Body of pancreas (tissue), 4 donors: ENCODE measurements at regions not wholly inside any gene's neighbourhood (a gene's known extent, or its start where the extent isn't known, plus 50 kb on each side); places are given as distances from the start of the nearest gene placed in this dataset.

Experiments used
- ATAC-seq: fragments of 150-250 bp; one replicate; pipeline ENCODE4 v1.9.1; 2016
- DNase-seq, 4 donors: peaks; one replicate each; pipeline ENCODE4 v3.0.0-alpha.2; 2019
- H3K27ac ChIP-seq, 4 donors: fragments of 200-600 bp; sonication (generic); 1 replicate in 3 of 4; 2 replicates in 1 of 4; pipeline versions ENCODE4 v1.5.1 to v1.6.1; 2016 to 2019; ENCODE audit warnings: mild to moderate bottlenecking in 1 of 4, mixed read lengths in 1 of 4, moderate library complexity in 1 of 4
- H3K27me3 ChIP-seq, 2 donors: fragments of 200-600 bp; sonication (generic); one replicate each; pipeline ENCODE4 v1.6.0; 2016; ENCODE audit warnings: mild to moderate bottlenecking in 1 of 2
- H3K36me3 ChIP-seq, 2 donors: fragments of 200-600 bp; sonication (generic); replicated peaks in 1 of 2; 2 replicates each; pipeline ENCODE4 v1.5.1; 2016; ENCODE audit warnings: low read depth in 2 of 2; ENCODE audit not compliant: insufficient read depth in 1 of 2
- H3K4me1 ChIP-seq: fragments of 200-600 bp; sonication (generic); one replicate; pipeline ENCODE4 v1.6.0; 2016
- H3K4me3 ChIP-seq, 2 donors: fragments of 200-600 bp; sonication (generic); 1 replicate in 1 of 2; 2 replicates in 1 of 2; pipeline ENCODE4 v1.5.1; 2016 to 2019
- H3K9me3 ChIP-seq, 3 donors: fragments of 200-600 bp; sonication (generic); 1 replicate in 2 of 3; 2 replicates in 1 of 3; pipeline ENCODE4 v1.5.1; 2016
- CTCF ChIP-seq, 7 experiments: fragments of 450-650 bp in 4 of 7; fragments of 200-600 bp in 3 of 7; sonication (generic) in 3 of 7; IDR thresholded peaks; one replicate each; pipeline ENCODE4 v1.5.1; 2016 to 2019; ENCODE audit warnings: antibody characterized with exemption in 7 of 7
- POLR2A ChIP-seq, 3 donors: fragments of 450-650 bp; IDR thresholded peaks; one replicate each; pipeline ENCODE4 v1.6.1; 2016; ENCODE audit warnings: antibody characterized with exemption in 3 of 3, mild to moderate bottlenecking in 2 of 3
- WGBS, 2 donors: methylation state at CpG; one replicate each; pipeline ENCODE4 v1.1.5; 2017; 5-methylcytosine and 5-hydroxymethylcytosine counted together
- intact Hi-C: fragments of 100-400 bp; cut with DNase I; formaldehyde crosslinking; loops from one replicate; pipeline ENCODE4 v1.15.1; 2023

GRCh38 chr4:23041501-23041900, 348.8 kb downstream of the GBA3 start:
- Histone ChIP-seq H3K27me3 (no peaks in the 10 kb centered on the region), H3K27ac (no peak overlapping the region), H3K36me3 (no peaks in the 10 kb centered on the region), H3K4me3 (no peak overlapping the region), H3K4me1 (no peaks in the 10 kb centered on the region), H3K9me3 (no peaks in the 10 kb centered on the region)
- DNase-seq (no peak), ATAC-seq (no peak)
- intact Hi-C loops, result no loop called here
- TF ChIP-seq CTCF (IDR thresholded peaks at IDR 0.05), result no peak
- no peak for TF ChIP-seq POLR2A (IDR thresholded peaks at IDR 0.05)

GRCh38 chr4:23040539-23040938, 347.8 kb downstream of the GBA3 start:
- no peaks in the 10 kb centered on the region for H3K27me3 ChIP-seq
- no peaks in the 10 kb centered on the region for H3K36me3 ChIP-seq
- no peak overlapping the region for H3K27ac ChIP-seq
- no peaks in the 10 kb centered on the region for H3K9me3 ChIP-seq
- no peak for ATAC-seq
- no peak overlapping the region for H3K4me3 ChIP-seq
- no peaks in the 10 kb centered on the region for H3K4me1 ChIP-seq
- intact Hi-C loops, result no loop called here
- 78 to 93% methylated on average over 1 of the region's 1 CpG for WGBS, 2 donors
- no peak for TF ChIP-seq POLR2A (IDR thresholded peaks at IDR 0.05)
- TF ChIP-seq CTCF (IDR thresholded peaks at IDR 0.05), result no peak
- DNase-seq, result no peak

- no peak for TF ChIP-seq CTCF (IDR thresholded peaks at IDR 0.05)
- no peak for TF ChIP-seq POLR2A (IDR thresholded peaks at IDR 0.05)
- H3K9me3 ChIP-seq, result no peaks in the 10 kb centered on the region
- intact Hi-C loops, result no loop called here
- no peaks in the 10 kb centered on the region for H3K27me3 ChIP-seq
- DNase-seq (no peak), ATAC-seq (no peak)
- no peak overlapping the region for H3K4me3 ChIP-seq
- no peak overlapping the region for H3K27ac ChIP-seq
- no peaks in the 10 kb centered on the region for H3K4me1 ChIP-seq
- no peaks in the 10 kb centered on the region for H3K36me3 ChIP-seq
- WGBS, 2 donors, result 71% methylated on average over 1 of the region's 1 CpG
Measured at GRCh38 chr4:23039818-23040217, 347.1 kb downstream of the GBA3 start.

GRCh38 chr4:23038626-23039491, 346.1 kb downstream of the GBA3 start:
- TF ChIP-seq CTCF (IDR thresholded peaks at IDR 0.05), result no peak
- no peak for TF ChIP-seq POLR2A (IDR thresholded peaks at IDR 0.05)
- intact Hi-C loops, result no loop called here
- H3K27me3 ChIP-seq, result no peaks in the 10 kb centered on the region
- no peaks in the 10 kb centered on the region for H3K4me1 ChIP-seq
- H3K9me3 ChIP-seq, result no peaks in the 10 kb centered on the region
- H3K27ac ChIP-seq, result no peak overlapping the region
- WGBS, 2 donors, result 59 to 71% methylated on average over 5 of the region's 5 CpGs
- ATAC-seq (no peak), DNase-seq (no peak)
- no peaks in the 10 kb centered on the region for H3K36me3 ChIP-seq
- no peak overlapping the region for H3K4me3 ChIP-seq

- intact Hi-C loops, result no loop called here
- H3K27me3 ChIP-seq, result no peaks in the 10 kb centered on the region
- WGBS, 2 donors, result 69 to 75% methylated on average over 10 of the region's 10 CpGs
Measured at GRCh38 chr4:23036921-23037495, 344.3 kb downstream of the GBA3 start.

More at GRCh38 chr4:23036921-23037495, 344.3 kb downstream of the GBA3 start:
- H3K36me3 ChIP-seq, result no peaks in the 10 kb centered on the region
- H3K4me3 ChIP-seq, result no peak overlapping the region
- H3K9me3 ChIP-seq, result no peaks in the 10 kb centered on the region
- ATAC-seq (no peak), DNase-seq (no peak)
- H3K4me1 ChIP-seq, result no peaks in the 10 kb centered on the region
- no peak for TF ChIP-seq CTCF (IDR thresholded peaks at IDR 0.05)
- TF ChIP-seq POLR2A (IDR thresholded peaks at IDR 0.05), result no peak
- H3K27ac ChIP-seq, result no peak overlapping the region
